ENCODE measurements at regions not wholly inside any gene's neighbourhood (a gene's known extent, or its start where the extent isn't known, plus 50 kb on each side); places are given as distances from the start of the nearest gene placed in this dataset.
A peak's percentile ranks its signal among the peaks of the same experiment; 100 is the strongest.

DNA sequence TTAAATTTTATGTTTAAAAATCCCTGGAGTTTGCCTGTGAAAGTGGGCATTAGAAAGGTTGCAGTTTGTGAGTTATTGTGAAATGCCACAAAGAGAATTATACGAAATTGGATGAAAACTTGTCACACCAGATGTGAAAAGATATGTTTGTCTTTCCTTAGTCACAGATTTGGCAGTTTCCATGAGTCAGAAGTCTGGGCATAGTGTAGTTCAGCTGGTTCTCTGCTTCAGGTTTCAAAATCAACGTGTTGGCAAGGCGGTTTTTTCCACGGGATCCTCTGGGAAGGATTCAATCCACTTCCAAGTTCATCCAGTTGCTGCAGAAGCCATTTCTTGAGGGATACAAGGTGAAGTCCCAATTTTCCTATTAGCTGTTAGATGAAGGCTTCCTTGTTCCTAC lies 658.0 kb upstream of the CDH2 start:
- DNase-seq (ENCODE audit: low spot score), result no peak

DNA sequence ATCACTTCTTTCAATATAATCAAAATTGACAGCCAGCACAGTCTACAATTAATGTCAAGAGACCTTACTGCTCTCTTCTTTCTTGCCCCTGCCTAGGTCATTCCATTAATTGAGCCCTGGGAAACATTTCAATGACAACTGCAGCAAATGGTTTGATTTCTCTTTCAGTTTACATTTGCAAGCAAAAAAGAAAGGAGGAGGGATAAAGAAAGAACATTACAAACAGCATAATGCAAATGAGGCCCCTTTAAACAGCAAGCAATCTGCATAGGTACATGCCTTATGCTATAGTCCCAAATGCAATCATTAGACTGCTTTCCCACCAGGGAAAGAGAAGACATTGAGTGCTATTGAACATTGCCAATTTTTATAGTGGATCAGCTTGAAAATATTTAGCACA lies 655.0 kb upstream of the CDH2 start:
- no peak for DNase-seq (ENCODE audit: low spot score)

DNA sequence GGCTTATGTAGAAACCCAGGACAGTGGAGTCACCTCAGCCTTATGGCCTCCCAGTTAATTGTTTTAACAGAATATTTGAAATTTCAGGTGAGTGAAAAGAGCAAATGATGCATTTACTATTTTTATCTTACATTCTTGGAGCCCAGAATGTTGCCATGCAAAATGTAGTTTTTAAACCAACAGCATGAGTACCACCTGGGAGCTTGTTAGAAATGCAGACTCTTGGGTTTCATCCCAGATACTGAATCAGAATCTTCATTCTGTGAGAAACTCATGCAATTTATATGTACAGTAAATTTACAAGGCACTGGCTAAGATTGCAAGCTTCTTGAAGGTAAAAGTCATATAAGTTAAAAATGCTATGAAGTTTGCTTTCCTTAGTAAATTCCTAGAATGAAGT lies 654.5 kb upstream of the CDH2 start:
- no peak for DNase-seq (ENCODE audit: low spot score)

DNA sequence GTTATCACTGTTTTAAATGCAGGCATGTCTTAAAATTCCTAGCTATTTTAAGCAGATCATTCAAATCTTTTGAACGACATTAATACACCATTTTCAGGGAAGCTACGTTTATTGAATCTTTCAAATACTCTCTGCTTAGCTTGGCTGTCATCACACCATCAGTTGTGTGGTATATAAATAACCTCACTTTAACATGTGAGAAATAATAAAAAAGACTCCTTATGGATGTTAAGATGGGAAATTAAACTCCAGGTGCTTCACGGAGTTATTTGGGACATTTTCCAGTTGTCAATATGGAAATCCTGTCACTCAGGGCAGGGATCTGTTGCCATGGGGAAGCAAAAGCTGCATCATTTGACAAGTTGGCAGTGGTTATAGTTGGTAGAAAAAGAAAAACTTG lies 649.2 kb upstream of the CDH2 start:
- DNase-seq (ENCODE audit: low spot score), result no peak

DNA sequence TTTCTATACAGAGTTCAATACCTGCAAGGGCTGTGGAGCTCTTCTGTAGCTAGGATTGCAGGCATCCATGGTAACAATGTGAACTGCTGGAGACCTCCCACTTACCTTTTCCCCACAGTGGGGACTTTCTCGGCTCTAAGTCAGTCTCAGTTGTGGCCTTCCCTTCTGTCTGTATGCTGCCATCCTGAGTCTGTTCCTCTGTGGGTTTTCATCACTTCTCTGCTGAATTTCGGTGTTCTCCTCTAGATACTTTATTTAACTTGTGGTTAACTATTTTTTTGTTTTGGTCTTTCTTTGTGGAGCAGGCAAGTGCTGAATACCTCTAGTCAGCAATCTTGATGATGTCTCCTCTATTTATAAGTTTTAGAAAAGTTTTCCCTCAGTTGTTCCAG lies 647.2 kb upstream of the CDH2 start:
- no peak for DNase-seq (ENCODE audit: low spot score)

DNA sequence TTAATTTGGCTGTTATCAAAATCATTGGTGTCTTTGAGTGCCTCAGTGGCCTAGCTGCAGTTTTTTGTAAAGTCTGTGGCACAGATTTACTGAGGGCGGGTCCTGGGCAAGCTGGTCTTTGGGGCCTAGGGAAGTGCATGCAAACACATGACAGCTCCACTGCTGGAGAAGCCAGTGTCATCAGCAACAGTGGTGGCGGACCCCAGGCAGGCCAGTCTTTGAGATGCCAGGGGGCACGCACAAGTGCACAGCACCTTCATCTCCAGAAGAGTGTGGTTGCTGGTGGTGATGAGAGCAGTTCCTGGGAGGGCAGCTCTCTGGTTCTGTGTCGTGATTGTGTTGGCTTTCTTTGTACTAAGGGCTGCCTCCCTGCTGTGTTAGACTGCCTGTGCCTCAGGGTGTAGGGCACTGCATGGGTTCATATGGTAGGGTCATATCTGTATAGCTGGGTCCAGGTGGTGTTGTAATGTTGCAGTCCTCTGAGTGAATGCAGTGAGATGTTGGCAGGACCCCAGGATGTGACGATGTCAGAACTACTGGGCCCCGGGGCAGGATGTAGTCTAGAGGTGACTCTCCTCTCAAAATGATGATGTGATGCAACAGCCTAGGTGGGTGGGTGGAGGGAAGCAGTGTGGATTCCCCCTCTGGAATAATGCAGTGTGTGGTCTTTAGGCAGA lies 646.7 kb upstream of the CDH2 start:
- no peak for DNase-seq (ENCODE audit: low spot score)

DNA sequence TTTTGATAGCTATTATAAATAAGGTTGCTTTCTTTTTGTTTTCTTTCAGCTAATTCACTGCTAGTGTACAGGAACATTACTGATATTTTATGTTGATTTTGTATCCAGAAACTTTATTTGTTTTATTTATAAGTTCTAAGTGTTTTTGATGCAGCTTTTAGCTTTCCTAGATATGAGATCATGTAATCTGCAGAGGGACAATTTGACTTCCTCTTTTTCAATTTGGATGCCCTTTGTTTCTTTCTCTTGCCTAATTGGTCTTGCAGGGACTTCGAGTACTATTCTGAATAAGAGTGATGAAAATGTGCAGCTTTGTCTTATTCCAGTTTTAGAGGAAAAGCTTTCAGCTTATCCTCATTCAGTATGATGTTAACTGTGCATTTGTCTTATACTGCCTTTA lies 643.4 kb upstream of the CDH2 start:
- DNase-seq (ENCODE audit: low spot score), result no peak

DNA sequence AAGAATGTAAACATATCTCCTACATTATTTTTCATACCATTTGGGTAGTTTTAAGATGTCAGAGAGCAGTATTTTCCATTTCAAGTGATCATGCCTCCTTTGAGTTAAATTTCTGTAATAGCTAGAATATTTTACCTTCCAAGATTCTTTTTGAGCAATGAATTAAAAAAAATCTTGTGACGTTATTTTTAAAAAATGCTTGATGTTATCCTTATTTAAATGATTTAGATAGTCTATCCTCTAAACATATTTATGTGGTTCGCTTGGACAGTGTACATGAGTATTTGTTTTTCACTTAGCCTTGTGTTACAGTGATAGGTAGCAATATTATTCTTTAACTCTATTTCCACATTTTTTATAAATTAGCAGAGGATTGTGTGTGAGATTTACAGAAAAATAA lies 639.2 kb upstream of the CDH2 start:
- DNase-seq (ENCODE audit: low spot score), result no peak

DNA sequence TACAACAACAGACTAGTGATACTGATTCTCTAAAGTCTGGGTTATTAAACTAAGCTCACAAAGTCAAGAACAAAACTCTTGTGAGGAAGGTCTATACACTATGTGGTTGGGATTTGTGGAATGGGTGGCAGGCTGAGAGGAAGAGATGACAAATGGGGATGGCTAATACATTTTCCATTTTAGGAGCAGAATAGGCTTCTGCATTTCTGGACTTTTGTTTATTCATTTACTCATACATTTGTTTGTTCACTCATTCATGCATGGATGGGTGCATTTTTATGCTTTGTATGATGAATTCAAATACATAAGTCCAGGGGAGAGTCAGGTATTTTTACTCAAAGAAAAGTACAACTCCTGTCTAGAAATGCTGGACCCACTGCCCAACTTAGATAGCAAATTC lies 637.4 kb upstream of the CDH2 start:
- no peak for DNase-seq (ENCODE audit: low spot score)

DNA sequence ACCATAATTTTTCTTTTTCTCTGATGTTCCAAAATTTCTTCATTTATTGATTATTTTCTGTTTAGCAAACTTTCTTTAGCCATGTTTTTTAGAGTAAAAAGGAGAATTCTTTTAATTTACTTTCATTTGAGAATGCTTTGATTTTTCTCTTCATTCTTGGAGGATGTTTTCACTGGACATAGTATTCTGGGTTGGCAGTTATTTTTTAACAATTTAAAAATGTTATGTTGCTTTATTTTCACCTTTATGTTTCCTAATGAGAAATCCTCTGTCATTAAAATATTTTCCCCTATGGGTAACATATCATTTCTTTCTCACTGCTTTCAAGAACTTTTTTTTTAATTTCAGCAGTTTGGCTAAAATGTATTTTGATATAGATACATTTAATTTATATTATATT lies 631.4 kb upstream of the CDH2 start:
- DNase-seq (ENCODE audit: low spot score), result no peak

DNA sequence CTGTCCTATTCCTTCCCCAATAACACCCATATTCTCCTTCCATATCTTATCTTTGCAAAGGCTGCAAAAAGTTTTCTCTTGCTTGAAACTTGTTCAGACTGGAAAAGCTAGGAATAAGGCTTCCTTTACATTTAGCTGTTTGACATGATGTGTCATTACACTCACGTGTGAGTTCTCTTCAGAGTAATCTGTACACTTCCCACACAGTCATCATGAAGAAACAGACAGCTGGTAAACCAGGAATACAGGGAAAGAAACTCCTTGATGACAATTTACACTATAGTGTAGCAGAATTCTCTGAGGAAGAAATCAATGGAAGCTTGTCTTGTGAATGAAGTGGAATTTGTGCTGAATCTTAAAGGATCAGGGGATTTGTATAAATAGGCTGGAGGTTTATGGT lies 628.6 kb upstream of the CDH2 start:
- no peak for DNase-seq (ENCODE audit: low spot score)

DNA sequence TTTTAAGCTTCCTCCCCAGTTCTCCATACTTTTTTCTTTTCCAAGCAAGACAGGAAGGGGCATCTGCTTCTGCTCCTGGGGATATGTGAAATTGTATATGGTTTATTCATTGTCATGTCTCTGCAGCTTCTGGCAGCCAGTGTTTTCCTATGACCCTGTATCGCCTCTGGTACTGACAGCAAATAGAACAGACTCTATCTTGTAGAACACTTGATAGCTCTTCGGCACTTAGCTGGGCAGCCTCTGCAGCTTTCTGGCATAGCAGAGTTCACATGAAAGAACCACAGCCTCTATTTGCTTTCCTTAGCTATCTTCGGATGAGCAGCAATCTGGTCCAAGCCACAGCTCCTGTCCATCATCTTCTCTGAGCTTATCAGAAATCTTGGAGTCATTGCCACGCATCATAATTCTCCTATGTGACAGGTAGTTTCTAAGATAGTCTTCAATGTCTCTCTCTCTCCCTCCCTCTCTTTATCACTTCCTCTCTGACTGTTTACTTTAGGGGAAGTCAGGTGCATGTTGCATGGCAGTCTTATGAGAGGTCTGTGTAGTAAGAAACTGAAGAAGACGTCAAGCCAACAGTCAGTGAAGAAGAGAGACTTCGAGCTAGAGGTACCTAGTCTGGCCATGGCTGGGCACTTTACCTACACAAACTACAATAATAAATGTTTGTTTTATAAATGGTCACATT lies 627.7 kb upstream of the CDH2 start:
- DNase-seq (ENCODE audit: low spot score), result no peak

DNA sequence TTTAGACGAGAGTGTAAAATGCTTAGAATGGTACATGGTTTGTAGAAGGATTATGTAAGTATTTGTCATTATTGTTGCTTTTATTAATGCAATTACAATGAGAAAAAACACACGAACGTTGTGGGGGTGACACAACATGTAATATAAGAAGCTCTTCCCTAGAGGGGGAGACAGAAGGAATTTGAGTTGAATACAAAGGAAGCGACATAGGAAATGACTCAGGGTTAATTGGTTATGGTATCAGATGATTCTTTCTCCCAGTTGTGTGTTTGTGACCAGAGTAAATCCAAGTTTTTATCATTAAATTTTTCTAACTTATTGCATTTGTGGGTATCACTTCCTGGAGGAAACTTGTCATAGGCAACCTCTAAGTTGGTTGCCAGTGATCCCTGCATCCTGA lies 625.6 kb upstream of the CDH2 start:
- peak; percentile 91 for DNase-seq (ENCODE audit: low spot score)

DNA sequence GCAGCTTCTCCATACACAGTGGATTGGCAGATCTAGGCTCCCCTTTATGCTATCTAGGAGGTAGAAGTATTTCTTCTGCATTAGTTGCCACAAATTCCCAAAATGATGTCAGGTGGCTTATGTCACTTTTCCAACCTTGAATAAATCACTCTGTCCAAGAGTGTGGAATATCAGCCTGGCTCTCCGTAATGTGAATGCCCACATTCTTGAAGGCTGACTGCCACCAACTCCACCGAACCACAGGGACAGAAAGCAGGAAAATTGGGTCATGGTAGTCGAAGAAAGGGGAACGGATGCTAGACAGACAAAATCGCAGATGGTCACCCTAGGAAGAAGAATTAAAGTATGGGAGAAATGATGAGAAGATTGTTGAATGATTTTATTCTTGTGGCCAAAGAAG lies 624.9 kb upstream of the CDH2 start:
- DNase-seq (ENCODE audit: low spot score), result no peak

DNA sequence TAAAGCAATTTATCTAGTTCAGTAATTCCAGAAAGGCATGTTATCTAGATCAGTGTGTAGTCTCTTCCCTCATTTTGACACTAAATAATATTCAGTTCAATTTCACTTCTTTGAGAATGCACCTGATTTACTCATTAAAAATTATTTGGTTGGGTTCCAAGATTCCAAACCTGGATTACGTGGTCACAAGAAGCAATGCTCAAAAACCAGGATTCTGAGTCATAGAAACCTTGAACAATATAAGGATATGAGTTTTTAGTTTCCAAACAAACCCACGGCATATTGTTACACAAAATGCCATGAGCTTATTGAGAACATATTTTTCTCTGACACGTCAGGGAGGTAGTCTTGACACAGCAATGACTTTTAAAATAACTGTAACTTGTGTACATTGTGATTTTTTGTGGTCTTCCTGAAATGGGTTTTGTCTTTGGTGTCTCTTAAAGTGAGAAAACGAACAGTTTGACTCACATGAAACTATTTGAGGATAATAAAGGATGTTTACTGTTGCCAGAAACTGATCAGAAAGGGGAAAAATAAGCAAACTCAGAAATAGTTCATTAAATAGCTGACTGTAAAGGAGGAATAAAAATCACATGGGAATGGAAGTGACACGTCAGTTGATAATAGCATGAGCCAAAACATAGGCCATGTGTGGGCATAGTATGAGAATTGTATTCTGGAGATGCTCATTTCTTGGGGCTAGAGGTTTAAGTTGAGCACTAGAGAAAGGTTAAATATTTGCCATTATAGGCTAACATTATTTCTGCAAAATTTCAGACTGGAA lies 617.7 kb upstream of the CDH2 start:
- DNase-seq (ENCODE audit: low spot score), result peak; percentile 97

DNA sequence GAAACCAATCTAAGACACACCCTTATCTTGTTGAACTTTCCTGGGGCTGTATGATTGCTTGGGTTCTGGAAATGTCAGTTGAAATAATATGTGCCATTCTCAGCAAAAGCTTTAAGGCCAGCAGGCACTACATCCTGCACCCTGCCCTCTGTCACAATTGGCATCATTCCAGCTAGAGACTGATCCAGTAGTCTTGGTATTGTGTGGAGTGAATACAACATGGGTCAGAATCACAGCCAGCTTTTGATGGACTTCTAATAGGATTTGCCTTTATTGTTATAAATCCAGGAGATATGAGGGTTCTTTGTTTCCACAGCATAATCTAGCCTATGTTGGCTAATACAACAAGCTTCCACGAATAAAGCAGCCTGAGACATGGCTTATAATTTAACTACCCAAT lies 617.0 kb upstream of the CDH2 start:
- DNase-seq (ENCODE audit: low spot score), result peak; percentile 51

DNA sequence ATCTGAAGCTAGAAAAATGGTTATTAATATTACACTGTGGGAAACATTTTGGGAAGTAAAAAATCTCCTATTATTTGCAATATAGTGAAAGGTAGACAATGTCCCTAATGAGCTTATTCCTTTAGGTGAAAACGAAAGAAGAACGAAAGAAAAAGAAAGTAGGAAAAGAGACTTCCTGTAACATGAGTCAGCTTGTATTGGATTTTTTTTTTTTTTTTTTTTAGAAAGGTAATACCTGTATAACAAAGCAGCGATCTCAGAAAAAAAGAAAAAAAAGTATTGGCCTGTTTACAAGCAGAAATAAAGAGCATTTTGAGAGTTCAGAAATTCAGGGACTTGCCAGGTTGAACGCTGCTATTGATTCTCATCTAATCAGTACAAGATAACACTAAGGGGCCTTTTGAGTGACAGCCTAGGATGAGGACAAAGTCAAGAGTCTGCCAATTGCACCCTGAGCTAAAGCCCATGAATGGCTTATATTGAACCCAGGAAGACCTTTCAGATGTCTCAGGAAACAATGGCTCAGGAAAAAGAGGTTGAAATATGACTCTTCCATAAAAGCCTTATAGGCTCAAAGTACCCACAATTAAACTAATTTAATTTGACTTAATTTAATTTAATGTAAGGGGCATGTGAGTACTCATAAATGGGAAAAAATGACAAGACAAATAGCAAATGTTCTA lies 615.6 kb upstream of the CDH2 start:
- DNase-seq (ENCODE audit: low spot score), result no peak

DNA sequence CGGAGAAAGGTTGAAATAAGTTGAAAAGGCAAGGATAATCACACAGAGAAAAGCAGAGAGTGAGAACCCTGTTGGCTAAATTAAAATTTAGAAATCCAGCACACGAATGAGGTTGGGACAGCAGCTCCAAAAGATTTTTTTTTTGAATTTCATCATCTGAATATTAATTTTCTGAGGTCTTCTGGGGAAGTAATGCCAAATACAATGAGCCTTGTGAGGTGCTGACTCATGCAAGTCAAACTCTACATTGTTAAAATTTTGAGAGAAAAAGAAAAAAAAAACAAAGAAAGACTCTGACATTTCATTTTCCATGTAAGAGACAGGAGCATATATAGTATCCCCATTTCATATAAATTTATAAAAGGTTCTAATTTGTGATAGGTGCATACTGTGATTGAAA lies 614.2 kb upstream of the CDH2 start:
- no peak for DNase-seq (ENCODE audit: low spot score)

DNA sequence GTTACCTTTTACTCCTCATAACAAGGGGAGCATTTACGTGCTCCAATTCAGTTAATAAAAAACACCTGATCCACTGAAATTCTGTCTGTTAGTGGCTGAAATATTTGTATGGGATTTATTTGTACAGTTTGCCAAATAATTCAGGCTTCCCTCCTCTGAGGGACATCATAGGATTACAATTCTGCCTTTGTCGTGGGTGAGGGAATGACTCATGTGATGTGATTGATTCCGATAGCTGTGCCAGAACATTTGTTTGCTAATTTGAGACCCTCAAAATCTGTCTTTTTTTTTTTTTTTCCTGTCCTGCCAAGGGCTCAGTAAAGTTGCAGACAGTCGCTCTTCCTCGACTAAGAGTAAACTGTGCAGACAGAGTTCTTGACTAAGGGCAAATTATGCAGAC lies 612.6 kb upstream of the CDH2 start:
- no peak for DNase-seq (ENCODE audit: low spot score)

DNA sequence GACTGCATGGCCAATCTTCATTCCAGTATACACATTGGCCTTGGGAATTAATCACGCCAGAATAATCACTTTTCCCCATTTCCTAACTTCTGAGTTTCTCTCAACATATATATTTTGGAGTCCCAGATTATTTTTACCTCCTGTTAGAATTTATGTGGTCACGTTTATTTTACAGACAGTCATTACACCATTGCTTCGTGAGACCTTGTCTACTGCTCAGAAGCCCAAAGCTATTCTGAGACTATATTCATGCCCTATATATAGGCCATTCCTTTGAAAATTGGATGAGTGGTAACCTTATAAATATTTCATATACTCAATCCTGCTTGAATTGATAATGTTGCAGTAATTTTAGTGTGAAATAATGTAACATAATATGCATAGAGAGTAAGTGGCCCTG lies 610.0 kb upstream of the CDH2 start:
- DNase-seq (ENCODE audit: low spot score), result no peak

DNA sequence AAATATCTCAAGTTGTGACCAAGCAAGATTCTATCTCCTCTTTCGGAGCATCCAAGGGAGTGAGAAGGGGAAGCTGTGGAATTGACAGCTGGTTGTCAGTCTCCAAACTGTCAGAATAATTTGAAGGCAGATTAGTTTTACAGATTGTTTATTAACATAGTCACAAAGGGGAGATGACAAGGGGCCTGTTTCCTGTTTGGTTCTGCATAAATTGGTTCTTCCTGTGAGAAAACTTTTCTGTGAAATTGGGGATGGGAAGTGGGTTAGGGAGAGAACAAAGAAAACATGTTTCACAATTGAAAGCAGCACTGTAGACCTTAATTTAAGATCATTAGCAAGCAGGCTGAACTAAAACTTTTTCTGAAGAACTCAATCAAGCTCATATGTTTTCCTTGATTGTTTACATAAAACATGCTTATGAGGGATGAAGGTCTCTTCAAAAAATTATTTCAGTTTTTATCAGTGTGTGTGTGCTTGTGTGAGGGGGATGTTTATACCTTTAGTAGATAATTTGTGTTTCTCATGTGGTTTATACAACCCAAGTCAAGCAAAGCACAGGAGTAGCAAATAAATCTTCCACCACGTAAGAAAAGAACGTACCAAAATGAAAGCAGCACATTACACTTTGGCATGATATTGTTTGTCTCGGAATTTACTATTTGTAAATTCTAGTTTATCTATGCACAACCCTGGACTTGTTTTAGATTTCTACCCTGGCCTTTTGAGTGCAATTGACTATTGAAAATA lies 604.9 kb upstream of the CDH2 start:
- no peak for DNase-seq (ENCODE audit: low spot score)

DNA sequence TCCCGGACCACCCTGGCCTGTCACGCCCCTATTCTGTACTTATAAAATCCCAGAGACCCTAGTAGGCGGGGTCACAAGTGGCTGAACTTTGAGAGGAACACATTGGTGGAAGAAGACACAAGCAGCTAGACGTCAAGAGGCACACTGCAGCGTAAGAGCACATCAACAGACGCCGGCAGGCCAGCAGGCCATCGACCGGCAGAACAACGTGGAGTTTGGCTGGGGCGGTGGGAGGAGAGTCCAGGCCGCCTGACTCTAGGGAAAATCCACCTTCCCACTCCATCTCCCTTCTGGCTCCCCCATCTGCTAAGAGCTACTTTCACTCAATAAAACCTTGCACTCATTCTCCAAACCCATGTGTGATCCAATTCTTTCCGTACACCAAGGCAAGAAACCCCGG lies 601.8 kb upstream of the CDH2 start:
- no peak for DNase-seq (ENCODE audit: low spot score)
